NOMO-1 (cell line): ENCODE measurements at regions not wholly inside any gene's neighbourhood (a gene's known extent, or its start where the extent isn't known, plus 50 kb on each side); places are given as distances from the start of the nearest gene placed in this dataset.
"Not testable (repeated sequence)": the region's sequence is repeated elsewhere in the genome, so short reads cannot be mapped to it uniquely, and the experiment has no call there.

Experiments used
- DNase-seq, 2 experiments: peaks; one replicate each; lab custom pipeline; 2025; ENCODE audit not compliant: unreplicated experiment in 2 of 2; lab: John Stamatoyannopoulos, UW

GRCh38 chr12:93978553-93978952 lies 169.8 kb upstream of the PLXNC1 start:
- DNase-seq = no peak

GRCh38 chr12:93979189-93979588 lies 169.2 kb upstream of the PLXNC1 start:
- DNase-seq = peak in 1 of 2 experiments; percentile 10

- peak in 1 of 2 experiments; percentile 10 for DNase-seq
Measured at GRCh38 chr12:93980711-93981110, 167.7 kb upstream of the PLXNC1 start.

- DNase-seq = no peak
Measured at GRCh38 chr12:93981411-93981810, 167.0 kb upstream of the PLXNC1 start.

- DNase-seq = peak in 1 of 2 experiments; percentile 48
Measured at GRCh38 chr12:93982771-93983315, 165.5 kb upstream of the PLXNC1 start.

GRCh38 chr12:93984005-93984404 lies 164.4 kb upstream of the PLXNC1 start:
- no peak for DNase-seq

GRCh38 chr12:93989949-93990348 lies 158.4 kb upstream of the PLXNC1 start:
- no peak for DNase-seq

- DNase-seq = no peak
Measured at GRCh38 chr12:93990832-93991803, 157.3 kb upstream of the PLXNC1 start.

GRCh38 chr12:93991829-93992461 lies 156.4 kb upstream of the PLXNC1 start:
- no peak for DNase-seq

GRCh38 chr12:93994721-93995120 lies 153.7 kb upstream of the PLXNC1 start:
- no peak for DNase-seq

GRCh38 chr12:93996321-93996720 lies 152.1 kb upstream of the PLXNC1 start:
- DNase-seq = no peak

GRCh38 chr12:94001691-94002090 lies 146.7 kb upstream of the PLXNC1 start:
- DNase-seq = no peak

- not testable (repeated sequence) for DNase-seq
Measured at GRCh38 chr12:94002925-94003324, 145.5 kb upstream of the PLXNC1 start.

- DNase-seq = not testable (repeated sequence)
Measured at GRCh38 chr12:94007833-94008232, 140.5 kb upstream of the PLXNC1 start.

GRCh38 chr12:94010307-94010706 lies 138.1 kb upstream of the PLXNC1 start:
- DNase-seq = no peak

- DNase-seq = no peak
Measured at GRCh38 chr12:94012071-94012470, 136.3 kb upstream of the PLXNC1 start.

- DNase-seq = peak; percentile 52 to 93
Measured at GRCh38 chr12:94012590-94012989, 135.8 kb upstream of the PLXNC1 start.

- not testable (repeated sequence) for DNase-seq
Measured at GRCh38 chr12:94017247-94017646, 131.1 kb upstream of the PLXNC1 start.

- peak in 1 of 2 experiments; percentile 1 for DNase-seq
Measured at GRCh38 chr12:94020335-94020734, 128.0 kb upstream of the PLXNC1 start.

GRCh38 chr12:94023879-94024278 lies 124.5 kb upstream of the PLXNC1 start:
- DNase-seq = no peak

- no peak for DNase-seq
Measured at GRCh38 chr12:94025068-94025467, 123.3 kb upstream of the PLXNC1 start.
